Limb (tissue), 2 donors: ENCODE measurements at regions not wholly inside any gene's neighbourhood (a gene's known extent, or its start where the extent isn't known, plus 50 kb on each side); places are given as distances from the start of the nearest gene placed in this dataset.
"Not testable (repeated sequence)": the region's sequence is repeated elsewhere in the genome, so short reads cannot be mapped to it uniquely, and the experiment has no call there.

Source experiments
- DNase-seq, 2 donors: peaks; one replicate each; pipeline ENCODE4 v3.0.0-alpha.2; 2016; ENCODE audit errors: extremely low spot score in 2 of 2

GRCh38 chr21:15275615-15276235 is 210.9 kb upstream of the NRIP1 start:
- DNase-seq = no peak

- no peak for DNase-seq
These were observed 211.4 kb upstream of the NRIP1 start for GRCh38 chr21:15276243-15276642.

GRCh38 chr21:15277466-15277865 is 212.7 kb upstream of the NRIP1 start:
- no peak for DNase-seq

GRCh38 chr21:15278279-15278678 is 213.5 kb upstream of the NRIP1 start:
- DNase-seq = no peak

GRCh38 chr21:15278851-15279250 is 214.1 kb upstream of the NRIP1 start:
- DNase-seq = no peak

GRCh38 chr21:15279482-15279881 is 214.7 kb upstream of the NRIP1 start:
- no peak for DNase-seq

GRCh38 chr21:15281714-15282113 is 216.9 kb upstream of the NRIP1 start:
- no peak for DNase-seq

- DNase-seq = no peak
These were observed 217.9 kb upstream of the NRIP1 start for GRCh38 chr21:15282665-15283064.

GRCh38 chr21:15283138-15283537 is 218.3 kb upstream of the NRIP1 start:
- DNase-seq = no peak

GRCh38 chr21:15283789-15284188 is 219.0 kb upstream of the NRIP1 start:
- no peak for DNase-seq

- DNase-seq = peak in 1 of 2 donors; percentile 24
These were observed 220.8 kb upstream of the NRIP1 start for GRCh38 chr21:15285556-15285955.

GRCh38 chr21:15289246-15289645 is 224.4 kb upstream of the NRIP1 start:
- DNase-seq = no peak

GRCh38 chr21:15289896-15290841 is 225.4 kb upstream of the NRIP1 start:
- peak; percentile 75 to 76 for DNase-seq

- DNase-seq = no peak
These were observed 226.9 kb upstream of the NRIP1 start for GRCh38 chr21:15291621-15292266.

GRCh38 chr21:15293240-15293639 is 228.4 kb upstream of the NRIP1 start:
- peak in 1 of 2 donors; percentile 58 for DNase-seq

- DNase-seq = no peak
These were observed 231.1 kb upstream of the NRIP1 start for GRCh38 chr21:15295875-15296274.

GRCh38 chr21:15297824-15298223 is 233.0 kb upstream of the NRIP1 start:
- no peak for DNase-seq

- no peak for DNase-seq
These were observed 233.5 kb upstream of the NRIP1 start for GRCh38 chr21:15298306-15298705.

- DNase-seq = not testable (repeated sequence)
These were observed 234.0 kb upstream of the NRIP1 start for GRCh38 chr21:15298755-15299154.

GRCh38 chr21:15300131-15300530 is 235.3 kb upstream of the NRIP1 start:
- DNase-seq = no peak

- DNase-seq = no peak
These were observed 236.2 kb upstream of the NRIP1 start for GRCh38 chr21:15301014-15301413.

GRCh38 chr21:15301736-15302135 is 236.9 kb upstream of the NRIP1 start:
- no peak for DNase-seq
